ENCODE measurements at regions not wholly inside any gene's neighbourhood (a gene's known extent, or its start where the extent isn't known, plus 50 kb on each side); places are given as distances from the start of the nearest gene placed in this dataset.

- no peaks in the 10 kb centered on the region for H3K4me1 Mint-ChIP-seq (ENCODE audit: low read depth)
- DNase-seq = no peak
- H3K27ac Mint-ChIP-seq = no peak overlapping the region
These were observed 132.3 kb downstream of the TINAG start for GRCh38 chr6:54440549-54440948.

GRCh38 chr6:54441020-54441419 lies 132.8 kb downstream of the TINAG start:
- no peaks in the 10 kb centered on the region for H3K36me3 Mint-ChIP-seq (ENCODE audit: low read depth)
- H3K4me3 Mint-ChIP-seq = no peak overlapping the region
- TF ChIP-seq, protein P1, sequence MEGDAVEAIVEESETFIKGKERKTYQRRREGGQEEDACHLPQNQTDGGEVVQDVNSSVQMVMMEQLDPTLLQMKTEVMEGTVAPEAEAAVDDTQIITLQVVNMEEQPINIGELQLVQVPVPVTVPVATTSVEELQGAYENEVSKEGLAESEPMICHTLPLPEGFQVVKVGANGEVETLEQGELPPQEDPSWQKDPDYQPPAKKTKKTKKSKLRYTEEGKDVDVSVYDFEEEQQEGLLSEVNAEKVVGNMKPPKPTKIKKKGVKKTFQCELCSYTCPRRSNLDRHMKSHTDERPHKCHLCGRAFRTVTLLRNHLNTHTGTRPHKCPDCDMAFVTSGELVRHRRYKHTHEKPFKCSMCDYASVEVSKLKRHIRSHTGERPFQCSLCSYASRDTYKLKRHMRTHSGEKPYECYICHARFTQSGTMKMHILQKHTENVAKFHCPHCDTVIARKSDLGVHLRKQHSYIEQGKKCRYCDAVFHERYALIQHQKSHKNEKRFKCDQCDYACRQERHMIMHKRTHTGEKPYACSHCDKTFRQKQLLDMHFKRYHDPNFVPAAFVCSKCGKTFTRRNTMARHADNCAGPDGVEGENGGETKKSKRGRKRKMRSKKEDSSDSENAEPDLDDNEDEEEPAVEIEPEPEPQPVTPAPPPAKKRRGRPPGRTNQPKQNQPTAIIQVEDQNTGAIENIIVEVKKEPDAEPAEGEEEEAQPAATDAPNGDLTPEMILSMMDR (IDR thresholded peaks at IDR 0.05) = no peak
- no peaks in the 10 kb centered on the region; the same call in 1 of the 2 replicates for H3K27me3 Mint-ChIP-seq (ENCODE audit: insufficient read depth)
- no peaks in the 10 kb centered on the region for H3K4me1 Mint-ChIP-seq (ENCODE audit: low read depth)
- H3K27ac Mint-ChIP-seq = no peak overlapping the region
- no peaks in the 10 kb centered on the region for H3K9me3 Mint-ChIP-seq
- no peak for DNase-seq

More at GRCh38 chr6:54440549-54440948, 132.3 kb downstream of the TINAG start:
- H3K4me3 Mint-ChIP-seq = no peak overlapping the region
- H3K27me3 Mint-ChIP-seq (ENCODE audit: insufficient read depth) = no peaks in the 10 kb centered on the region; the same call in 1 of the 2 replicates
- TF ChIP-seq, protein P1 (IDR thresholded peaks at IDR 0.05) = no peak
- H3K9me3 Mint-ChIP-seq = no peaks in the 10 kb centered on the region
- H3K36me3 Mint-ChIP-seq (ENCODE audit: low read depth) = no peaks in the 10 kb centered on the region

- Mint-ChIP-seq H3K27me3 (ENCODE audit: insufficient read depth) (no peaks in the 10 kb centered on the region; the same call in 1 of the 2 replicates), H3K36me3 (ENCODE audit: low read depth) (no peaks in the 10 kb centered on the region), H3K9me3 (no peaks in the 10 kb centered on the region), H3K27ac (no peak overlapping the region), H3K4me3 (no peak overlapping the region), H3K4me1 (ENCODE audit: low read depth) (no peaks in the 10 kb centered on the region)
- DNase-seq = no peak
- TF ChIP-seq, protein P1 (IDR thresholded peaks at IDR 0.05) = no peak
These were observed 133.5 kb downstream of the TINAG start for GRCh38 chr6:54441687-54442248.

GRCh38 chr6:54445207-54445606 lies 137.0 kb downstream of the TINAG start:
- no peak for DNase-seq
- H3K36me3 Mint-ChIP-seq (ENCODE audit: low read depth) = no peaks in the 10 kb centered on the region
- H3K4me1 Mint-ChIP-seq (ENCODE audit: low read depth) = no peaks in the 10 kb centered on the region
- no peak overlapping the region for H3K4me3 Mint-ChIP-seq
- TF ChIP-seq, protein P1 (IDR thresholded peaks at IDR 0.05) = no peak
- H3K9me3 Mint-ChIP-seq = no peaks in the 10 kb centered on the region
- H3K27ac Mint-ChIP-seq = no peak overlapping the region
- no peaks in the 10 kb centered on the region; the same call in 1 of the 2 replicates for H3K27me3 Mint-ChIP-seq (ENCODE audit: insufficient read depth)

- Mint-ChIP-seq H3K27me3 (ENCODE audit: insufficient read depth) (peaks cover 1% of the 10 kb centered on the region; the same call in 1 of the 2 replicates), H3K36me3 (ENCODE audit: low read depth) (no peaks in the 10 kb centered on the region), H3K4me1 (ENCODE audit: low read depth) (no peaks in the 10 kb centered on the region), H3K4me3 (no peak overlapping the region), H3K9me3 (no peaks in the 10 kb centered on the region), H3K27ac (no peak overlapping the region)
- DNase-seq = no peak
- TF ChIP-seq, protein P1 (IDR thresholded peaks at IDR 0.05) = no peak
These were observed 140.4 kb downstream of the TINAG start for GRCh38 chr6:54448617-54449016.
